ENCODE measurements at regions not wholly inside any gene's neighbourhood (a gene's known extent, or its start where the extent isn't known, plus 50 kb on each side); places are given as distances from the start of the nearest gene placed in this dataset.
"Not testable (repeated sequence)": the region's sequence is repeated elsewhere in the genome, so short reads cannot be mapped to it uniquely, and the experiment has no call there.

- ATAC-seq = no peak
These were observed 73.0 kb downstream of the GBP6 start for GRCh38 chr1:89436856-89437255.

DNA sequence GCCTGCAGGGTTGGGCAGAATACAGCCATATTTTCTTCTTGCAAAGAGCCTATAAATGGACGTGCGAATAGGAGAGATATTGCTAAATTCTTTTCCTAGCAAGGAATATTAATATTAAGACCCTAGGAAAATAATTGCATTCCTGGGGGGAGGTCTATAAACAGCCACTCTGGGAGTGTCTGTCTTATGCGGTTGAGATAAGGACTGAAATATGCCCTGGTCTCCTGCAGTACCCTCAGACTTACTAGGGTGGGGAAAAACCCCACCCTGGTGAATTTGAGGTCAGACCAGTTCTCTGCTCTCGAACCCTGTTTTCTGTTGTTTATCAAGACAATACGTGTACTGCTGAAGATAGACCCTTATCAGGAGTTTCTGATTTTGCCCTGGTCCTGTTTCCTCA is 74.4 kb downstream of the GBP6 start:
- H3K36me3 Mint-ChIP-seq = peaks cover 18 to 30% of the 10 kb centered on the region in 2 donors
- H3K9me3 Mint-ChIP-seq; DNase-seq (ENCODE audit: low spot score in 2 of 2); H3K27ac Mint-ChIP-seq; ATAC-seq: not testable (repeated sequence)

More at GRCh38 chr1:89436856-89437255, 73.0 kb downstream of the GBP6 start:
- Mint-ChIP-seq H3K27ac (no peak overlapping the region), H3K36me3 (peaks cover 18 to 30% of the 10 kb centered on the region in 2 donors), H3K9me3 (peaks cover 7 to 9% of the 10 kb centered on the region in 2 donors)
- DNase-seq (ENCODE audit: low spot score in 2 of 2) = no peak

DNA sequence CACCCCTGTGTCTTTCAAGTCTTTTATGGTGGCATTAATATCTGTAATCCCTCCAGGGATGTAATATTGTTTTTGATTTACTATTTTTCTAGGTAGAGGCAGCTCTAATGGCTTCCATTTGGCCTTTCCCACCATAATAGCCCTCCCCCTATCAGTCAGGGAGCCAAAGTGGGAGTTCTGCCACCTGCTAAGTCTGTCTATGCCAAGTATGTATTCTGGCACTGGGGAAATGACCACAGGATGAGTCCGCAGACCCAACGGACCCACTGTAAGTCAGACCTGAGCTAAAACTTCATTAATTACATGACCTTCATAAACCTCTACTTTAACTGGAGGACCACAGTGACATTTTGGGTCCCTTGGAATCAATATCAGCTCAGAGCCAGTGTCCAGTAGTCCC is 77.1 kb downstream of the GBP6 start:
- no peak for ATAC-seq

DNA sequence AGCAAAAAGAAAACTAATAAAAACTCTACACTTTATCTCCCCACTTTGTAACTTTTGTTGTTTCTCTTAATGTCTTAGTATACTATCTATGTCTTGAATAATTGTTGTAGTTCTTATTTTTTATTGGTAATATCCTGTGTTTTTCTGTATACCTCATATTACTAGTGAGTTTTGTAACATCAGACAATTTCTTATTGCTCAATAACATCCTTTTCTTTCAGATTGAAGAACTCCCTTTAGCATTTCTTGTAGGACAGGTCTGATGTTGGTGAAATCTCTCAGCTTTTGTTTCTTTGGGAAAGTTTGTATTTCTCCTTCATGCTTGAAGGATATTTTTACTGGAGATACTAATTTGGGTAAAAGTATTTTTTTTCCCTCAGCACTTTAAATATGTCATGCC is 79.8 kb upstream of the LRRC8B start:
- peaks cover 9 to 12% of the 10 kb centered on the region in 2 donors for H3K36me3 Mint-ChIP-seq
- DNase-seq (ENCODE audit: low spot score in 2 of 2) (no peak), ATAC-seq (no peak)
- no peaks in the 10 kb centered on the region for H3K9me3 Mint-ChIP-seq
- H3K27ac Mint-ChIP-seq = no peak overlapping the region

More for the DNA sequence above, 77.1 kb downstream of the GBP6 start:
- H3K9me3 Mint-ChIP-seq = peaks cover 7 to 9% of the 10 kb centered on the region in 2 donors
- no peak for DNase-seq (ENCODE audit: low spot score in 2 of 2)
- H3K36me3 Mint-ChIP-seq = peaks cover 18 to 35% of the 10 kb centered on the region in 2 donors
- H3K27ac Mint-ChIP-seq = no peak overlapping the region

DNA sequence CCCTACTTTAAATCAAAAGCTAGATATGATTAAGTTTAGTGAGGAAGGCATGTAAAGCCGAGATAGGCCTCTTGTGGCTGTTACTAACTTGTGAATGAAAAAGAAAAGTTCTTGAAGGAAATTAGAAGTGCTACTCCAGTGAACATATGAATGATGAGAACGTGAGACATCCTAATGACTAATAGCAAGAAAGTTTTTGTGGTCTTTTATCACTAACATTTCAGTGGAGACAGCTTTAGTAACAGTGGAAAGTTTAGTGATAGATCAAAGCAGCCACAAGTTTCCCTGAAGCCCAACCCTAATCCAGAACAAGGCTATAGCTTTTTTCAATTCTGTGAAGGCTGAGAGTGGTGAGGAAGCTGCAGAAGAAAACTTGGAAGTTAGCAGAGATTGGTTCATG is 73.6 kb upstream of the LRRC8B start:
- DNase-seq (ENCODE audit: low spot score in 2 of 2) (peak in 1 of 2 donors; percentile 22), ATAC-seq (peak; percentile 93 to 94)
- H3K36me3 Mint-ChIP-seq = peaks cover under 1 to 5% of the 10 kb centered on the region in 2 donors
- no peaks in the 10 kb centered on the region for H3K9me3 Mint-ChIP-seq
- H3K27ac Mint-ChIP-seq = peak overlapping the region; percentile 52 to 64

GRCh38 chr1:89453123-89453972 is 71.3 kb upstream of the LRRC8B start:
- peaks cover 0 to 5% of the 10 kb centered on the region in 2 donors for H3K36me3 Mint-ChIP-seq
- no peak for ATAC-seq

DNA sequence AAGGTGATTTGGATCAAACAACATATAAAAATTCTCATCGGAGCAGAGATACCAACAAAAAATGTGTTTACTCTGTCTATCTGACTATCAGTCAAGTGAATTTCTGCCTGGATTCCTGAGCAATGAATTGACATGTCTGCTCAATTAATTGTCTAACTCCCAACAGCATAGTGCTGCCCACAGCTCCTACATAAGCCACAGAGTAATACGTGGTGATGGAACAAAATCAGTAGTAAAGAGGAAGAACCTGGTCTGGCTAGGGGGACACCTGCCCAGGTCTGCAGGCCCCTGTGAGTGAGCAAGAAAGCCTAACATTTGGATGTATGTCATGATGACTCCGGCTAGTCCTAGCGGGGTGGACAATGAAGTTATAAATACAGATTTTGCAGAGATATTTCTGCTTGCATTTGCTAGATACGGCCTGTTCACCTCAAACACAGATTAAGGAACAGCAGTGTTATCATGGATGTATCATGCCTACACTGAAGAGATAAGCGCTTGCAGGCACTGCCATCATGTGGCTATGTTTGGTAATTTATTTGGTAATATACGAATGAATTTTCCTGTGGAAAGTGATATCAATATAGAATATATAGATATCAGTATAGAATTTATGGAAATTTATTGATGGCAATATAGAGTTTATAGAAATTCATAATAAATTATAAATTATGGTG is 69.6 kb upstream of the LRRC8B start:
- Mint-ChIP-seq H3K36me3 (no peaks in the 10 kb centered on the region), H3K9me3 (no peaks in the 10 kb centered on the region), H3K27ac (no peak overlapping the region)
- DNase-seq (ENCODE audit: low spot score in 2 of 2) = peak in 1 of 2 donors; percentile 64
- ATAC-seq = peak; percentile 25 to 33

More at GRCh38 chr1:89453123-89453972, 71.3 kb upstream of the LRRC8B start:
- Mint-ChIP-seq H3K27ac (no peak overlapping the region), H3K9me3 (no peaks in the 10 kb centered on the region)
- no peak for DNase-seq (ENCODE audit: low spot score in 2 of 2)

DNA sequence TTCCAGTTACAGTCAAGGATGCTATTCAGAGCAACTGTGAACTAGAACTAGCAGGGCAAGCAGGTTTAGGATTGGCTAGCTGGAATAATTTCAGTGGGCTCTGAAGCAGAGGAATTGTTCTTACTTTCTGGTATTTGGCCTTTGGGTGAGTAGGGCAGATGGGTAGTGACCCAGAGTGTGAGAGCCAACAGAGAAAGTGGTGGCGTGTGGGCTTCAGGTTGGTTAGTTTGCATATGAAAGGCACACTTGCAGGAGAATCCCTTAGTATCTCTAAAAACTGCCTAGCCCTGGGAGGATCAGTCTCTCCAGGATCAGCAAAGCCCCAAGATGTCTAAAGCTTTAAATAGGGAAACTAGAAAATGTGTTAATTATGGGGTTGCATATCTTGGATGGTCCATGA is 67.6 kb upstream of the LRRC8B start:
- Mint-ChIP-seq H3K27ac (no peak overlapping the region), H3K36me3 (no peaks in the 10 kb centered on the region), H3K9me3 (no peaks in the 10 kb centered on the region)
- no peak for ATAC-seq
- DNase-seq (ENCODE audit: low spot score in 2 of 2) = no peak

DNA sequence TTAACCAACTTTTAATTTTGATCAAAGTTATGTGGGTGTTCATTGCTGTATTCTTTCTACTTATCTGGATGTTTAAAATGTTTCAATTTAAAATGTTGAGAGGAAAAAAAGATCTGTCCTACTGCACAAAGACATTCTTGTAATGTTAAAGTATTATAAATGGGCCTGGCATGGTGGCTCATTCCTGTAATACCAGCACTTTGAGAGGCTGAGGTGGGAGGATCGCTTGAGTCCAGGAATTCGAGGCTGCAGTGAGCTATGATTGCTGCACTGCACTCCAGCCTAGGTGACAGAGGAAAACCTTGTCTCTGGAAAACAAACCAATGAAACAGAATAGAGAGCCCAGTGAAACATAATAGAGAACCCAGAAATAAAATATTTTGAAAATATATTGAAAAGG is 65.5 kb upstream of the LRRC8B start:
- H3K27ac Mint-ChIP-seq = no peak overlapping the region
- no peaks in the 10 kb centered on the region for H3K9me3 Mint-ChIP-seq
- no peak for ATAC-seq
- H3K36me3 Mint-ChIP-seq = no peaks in the 10 kb centered on the region
- no peak for DNase-seq (ENCODE audit: low spot score in 2 of 2)

DNA sequence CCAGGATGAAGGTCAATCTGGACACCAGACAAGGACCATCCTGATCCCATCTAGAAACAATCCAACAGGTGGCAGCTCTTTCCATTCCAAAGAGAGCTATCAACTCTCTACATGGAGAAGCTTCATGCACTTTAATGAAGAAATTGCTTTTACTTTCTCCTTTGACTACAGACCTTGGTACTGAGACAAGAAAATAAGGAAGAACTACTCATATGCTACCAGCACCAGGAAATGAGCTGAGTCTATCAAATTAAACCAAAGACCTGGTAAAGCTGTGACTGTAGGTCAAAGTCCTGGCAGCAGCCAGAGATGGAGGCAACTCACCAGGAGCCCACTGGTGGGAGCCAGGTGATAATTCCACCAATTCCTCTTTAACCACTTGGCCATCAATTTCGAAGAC is 64.3 kb upstream of the LRRC8B start:
- Mint-ChIP-seq H3K36me3 (peaks cover 0 to 2% of the 10 kb centered on the region in 2 donors), H3K27ac (no peak overlapping the region), H3K9me3 (no peaks in the 10 kb centered on the region)
- DNase-seq (ENCODE audit: low spot score in 2 of 2) = no peak
- ATAC-seq = no peak

GRCh38 chr1:89462250-89462649 is 62.4 kb upstream of the LRRC8B start:
- no peaks in the 10 kb centered on the region for H3K9me3 Mint-ChIP-seq
- DNase-seq (ENCODE audit: low spot score in 2 of 2) = no peak
- no peak overlapping the region for H3K27ac Mint-ChIP-seq
- ATAC-seq = no peak
- peaks cover 0 to 5% of the 10 kb centered on the region in 2 donors for H3K36me3 Mint-ChIP-seq

GRCh38 chr1:89464008-89464407 is 60.6 kb upstream of the LRRC8B start:
- no peak overlapping the region for H3K27ac Mint-ChIP-seq
- DNase-seq (ENCODE audit: low spot score in 2 of 2) (peak in 1 of 2 donors; percentile 33), ATAC-seq (peak; percentile 14 to 58)
- peaks cover 0 to 5% of the 10 kb centered on the region in 2 donors for H3K36me3 Mint-ChIP-seq
- H3K9me3 Mint-ChIP-seq = no peaks in the 10 kb centered on the region

DNA sequence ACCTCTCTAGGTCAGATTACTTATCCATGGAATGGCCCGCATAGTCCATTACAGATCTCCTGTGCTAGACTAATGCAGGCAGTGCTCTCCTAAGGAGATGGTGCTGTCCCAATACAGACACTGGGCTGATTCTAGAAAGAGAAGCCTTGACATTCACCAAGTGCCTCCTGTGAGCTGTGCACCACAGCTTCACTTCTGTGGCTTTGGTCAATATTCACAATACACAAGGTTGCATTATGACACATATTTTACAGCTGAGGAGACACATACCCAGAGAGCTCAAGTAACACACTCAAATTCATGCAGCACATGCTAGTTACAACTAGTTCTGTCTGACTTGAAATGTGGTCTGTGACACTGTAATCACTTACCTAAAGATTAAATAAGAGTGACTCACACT is 59.4 kb upstream of the LRRC8B start:
- peak in 1 of 2 donors; percentile 19 for DNase-seq (ENCODE audit: low spot score in 2 of 2)
- H3K36me3 Mint-ChIP-seq = peaks cover 0 to 5% of the 10 kb centered on the region in 2 donors
- peak overlapping the region in 1 of 2 donors; percentile 52 for H3K27ac Mint-ChIP-seq
- peak; percentile 92 to 96 for ATAC-seq
- no peaks in the 10 kb centered on the region for H3K9me3 Mint-ChIP-seq

DNA sequence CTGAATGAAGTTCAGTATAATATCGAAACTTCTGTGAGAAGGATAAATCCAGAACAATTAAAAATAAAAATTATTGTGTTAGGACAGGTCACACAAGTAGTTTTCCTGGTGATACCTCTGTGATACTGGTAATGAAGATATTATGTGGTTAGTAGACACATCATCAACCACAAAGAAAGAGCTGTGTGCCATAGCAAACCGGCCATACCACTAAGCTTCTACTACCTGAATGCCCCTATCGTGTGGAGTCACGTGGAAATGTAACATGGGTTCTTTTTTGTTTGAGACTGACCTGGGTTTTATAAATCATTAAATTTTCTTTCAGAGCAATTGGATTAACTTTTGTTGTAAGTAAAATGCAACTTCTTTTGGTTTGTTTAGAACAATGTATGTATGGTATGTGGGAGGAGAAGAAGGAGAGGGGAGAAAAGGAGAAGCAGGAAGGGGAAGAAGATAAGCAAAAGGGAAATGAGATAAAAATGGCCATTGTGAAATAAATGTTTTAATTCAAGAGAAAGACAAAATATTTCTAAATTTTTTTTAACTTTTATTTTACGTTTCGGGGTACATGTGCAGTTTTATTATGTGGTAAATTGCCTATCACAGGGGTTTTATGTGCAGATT is 58.2 kb upstream of the LRRC8B start:
- ATAC-seq (no peak), DNase-seq (ENCODE audit: low spot score in 2 of 2) (no peak)
- Mint-ChIP-seq H3K9me3 (no peaks in the 10 kb centered on the region), H3K27ac (no peak overlapping the region), H3K36me3 (peaks cover 0 to 5% of the 10 kb centered on the region in 2 donors)

DNA sequence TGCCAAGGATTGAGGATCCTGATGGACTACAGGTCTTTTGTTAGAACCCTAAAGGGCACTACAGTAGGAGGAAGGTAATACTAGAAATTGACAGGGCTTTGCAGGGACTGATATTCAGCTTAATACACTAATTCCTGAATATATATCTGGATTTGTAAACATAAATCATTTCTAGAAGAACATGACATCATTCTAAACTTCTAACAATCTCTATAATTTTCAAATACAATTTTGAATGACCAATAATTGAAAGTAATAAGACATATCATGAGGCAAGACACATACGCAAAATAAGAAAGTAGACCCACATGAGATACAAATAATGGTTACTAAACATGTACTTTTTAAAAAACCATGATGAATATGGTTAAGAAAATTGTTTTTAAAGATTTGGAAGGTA is 52.4 kb upstream of the LRRC8B start:
- no peak for DNase-seq (ENCODE audit: low spot score in 2 of 2)
- peaks cover 11 to 19% of the 10 kb centered on the region in 2 donors for H3K9me3 Mint-ChIP-seq
- no peak for ATAC-seq
- no peak overlapping the region for H3K27ac Mint-ChIP-seq
- H3K36me3 Mint-ChIP-seq = peaks cover 26 to 27% of the 10 kb centered on the region in 2 donors

- no peak for DNase-seq (ENCODE audit: low spot score in 2 of 2)
- Mint-ChIP-seq H3K36me3 (peaks cover 26 to 27% of the 10 kb centered on the region in 2 donors), H3K27ac (no peak overlapping the region), H3K9me3 (peaks cover 11 to 19% of the 10 kb centered on the region in 2 donors)
- ATAC-seq = no peak
These were observed 51.7 kb upstream of the LRRC8B start for GRCh38 chr1:89472886-89473417.

Data from activated naive CD4-positive, alpha-beta T cell treated with anti-CD3 and anti-CD28 coated beads, Interleukin-2, amount 50 U/mL, for 72 hours (primary cell).